Mucosa of descending colon (tissue), 3 donors: ENCODE measurements at regions not wholly inside any gene's neighbourhood (a gene's known extent, or its start where the extent isn't known, plus 50 kb on each side); places are given as distances from the start of the nearest gene placed in this dataset.

Experiments used
- ATAC-seq: fragments of 200-7000 bp; cut with Tn5 transposase; one replicate; pipeline ENCODE4 v1.9.1; 2020; ENCODE audit warnings: mild to moderate bottlenecking, moderate library complexity
- DNase-seq, 3 donors: peaks; one replicate each; pipeline ENCODE4 v3.0.0-alpha.2; 2020
- H3K36me3 ChIP-seq: fragments of 200-600 bp; one replicate; pipeline ENCODE4 v1.8.0; 2021; ENCODE audit warnings: low read depth, mild to moderate bottlenecking
- H3K4me1 ChIP-seq: fragments of 200-600 bp; one replicate; pipeline ENCODE4 v1.8.0; 2021; ENCODE audit warnings: low read depth, mild to moderate bottlenecking
- H3K4me3 ChIP-seq: fragments of 200-600 bp; one replicate; pipeline ENCODE4 v1.8.0; 2021; ENCODE audit warnings: mild to moderate bottlenecking
- H3K9me3 ChIP-seq: fragments of 200-600 bp; one replicate; pipeline ENCODE4 v1.8.0; 2021; ENCODE audit warnings: mild to moderate bottlenecking
- intact Hi-C, 2 donors: fragments of 100-400 bp; cut with DNase I in 1 of 2; cut with micrococcal nuclease in 1 of 2; formaldehyde crosslinking; loops; one replicate each; pipeline versions ENCODE4 v1.11.0 to v1.11.1; 2022; cut with DNase I, micrococcal nuclease
- TF ChIP-seq, protein P1 (sequence below): fragments of 200-600 bp; IDR thresholded peaks from one replicate; pipeline ENCODE4 v1.8.0; 2022; ENCODE audit warnings: antibody characterized with exemption, mild to moderate bottlenecking
- donor health status: DM: no; HTN: no; CAD: no; lungs with moderate emphysema.
- donor health status: DM: no; HTN: no; CAD: no.
- donor health status: DM: no; HTN: yes; CAD: no.

DNA sequence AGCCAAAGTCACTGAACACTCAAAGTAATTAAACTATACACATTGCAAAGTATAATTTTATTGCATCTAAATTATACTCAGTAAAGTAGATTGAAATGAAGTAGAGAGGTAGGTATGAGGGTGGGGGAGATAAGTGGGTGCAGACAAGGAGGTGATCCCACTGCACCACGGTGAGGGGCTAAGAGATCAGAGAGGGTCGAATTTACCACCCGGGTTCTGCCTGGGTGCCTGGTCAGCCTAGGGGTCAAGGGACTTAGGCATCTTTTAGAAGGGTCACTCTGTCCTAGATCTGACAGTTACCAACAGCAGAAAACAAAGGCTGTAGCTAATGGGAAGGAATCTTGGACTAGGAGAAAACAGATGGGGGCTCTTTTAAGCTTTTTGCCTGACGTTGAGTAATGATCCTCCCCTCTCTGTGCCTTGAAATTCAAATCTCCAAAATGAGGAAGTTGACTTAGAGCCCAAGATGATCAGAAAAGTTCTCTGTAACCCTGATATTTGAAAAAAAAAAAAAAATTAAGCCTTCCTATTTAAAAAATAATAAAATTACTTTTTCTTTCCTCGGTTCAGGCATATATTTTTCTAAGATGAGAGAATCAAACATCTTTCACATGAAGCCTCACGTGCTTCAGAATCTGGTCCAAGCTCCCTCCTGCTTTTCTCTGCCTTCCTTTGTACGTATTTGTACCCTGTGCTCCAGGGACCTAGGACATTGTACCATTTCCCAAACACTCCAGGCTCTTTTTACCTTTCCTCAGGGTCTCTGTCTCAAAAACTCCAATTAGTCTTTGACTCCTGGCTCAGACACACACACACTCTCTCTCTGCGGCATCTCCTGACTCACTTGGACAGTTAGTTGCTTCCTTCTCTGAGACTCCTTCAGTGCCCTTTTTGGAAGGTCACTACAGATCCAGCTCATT, 353.9 kb downstream of the CYRIA start:
- no peaks in the 10 kb centered on the region for H3K36me3 ChIP-seq
- TF ChIP-seq, protein P1, sequence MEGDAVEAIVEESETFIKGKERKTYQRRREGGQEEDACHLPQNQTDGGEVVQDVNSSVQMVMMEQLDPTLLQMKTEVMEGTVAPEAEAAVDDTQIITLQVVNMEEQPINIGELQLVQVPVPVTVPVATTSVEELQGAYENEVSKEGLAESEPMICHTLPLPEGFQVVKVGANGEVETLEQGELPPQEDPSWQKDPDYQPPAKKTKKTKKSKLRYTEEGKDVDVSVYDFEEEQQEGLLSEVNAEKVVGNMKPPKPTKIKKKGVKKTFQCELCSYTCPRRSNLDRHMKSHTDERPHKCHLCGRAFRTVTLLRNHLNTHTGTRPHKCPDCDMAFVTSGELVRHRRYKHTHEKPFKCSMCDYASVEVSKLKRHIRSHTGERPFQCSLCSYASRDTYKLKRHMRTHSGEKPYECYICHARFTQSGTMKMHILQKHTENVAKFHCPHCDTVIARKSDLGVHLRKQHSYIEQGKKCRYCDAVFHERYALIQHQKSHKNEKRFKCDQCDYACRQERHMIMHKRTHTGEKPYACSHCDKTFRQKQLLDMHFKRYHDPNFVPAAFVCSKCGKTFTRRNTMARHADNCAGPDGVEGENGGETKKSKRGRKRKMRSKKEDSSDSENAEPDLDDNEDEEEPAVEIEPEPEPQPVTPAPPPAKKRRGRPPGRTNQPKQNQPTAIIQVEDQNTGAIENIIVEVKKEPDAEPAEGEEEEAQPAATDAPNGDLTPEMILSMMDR = no peak
- intact Hi-C loops = no loop called here
- no peaks in the 10 kb centered on the region for H3K9me3 ChIP-seq
- ATAC-seq (no peak), DNase-seq (no peak)
- no peaks in the 10 kb centered on the region for H3K4me1 ChIP-seq
- H3K4me3 ChIP-seq = no peak overlapping the region

DNA sequence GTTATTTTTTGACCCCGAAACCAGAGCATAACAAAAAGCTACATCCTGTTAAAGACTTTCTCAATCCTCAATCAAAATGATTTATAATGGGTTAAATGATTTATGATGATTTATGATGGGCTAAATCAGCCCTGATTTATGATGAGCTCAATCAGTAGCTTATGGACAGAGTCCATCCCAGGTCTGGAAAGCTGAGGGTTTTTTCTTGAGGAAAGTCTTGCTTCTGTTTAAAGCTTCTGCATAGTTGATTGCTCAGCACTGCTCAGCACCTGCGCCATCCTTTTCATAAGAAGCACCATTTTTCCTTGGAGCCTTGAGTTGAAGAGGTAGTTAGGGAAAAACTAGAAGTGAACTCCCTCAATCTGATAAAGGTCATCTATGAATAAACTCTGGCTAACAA, 356.8 kb downstream of the CYRIA start:
- Histone ChIP-seq H3K36me3 (no peaks in the 10 kb centered on the region), H3K4me3 (no peak overlapping the region), H3K9me3 (no peaks in the 10 kb centered on the region), H3K4me1 (no peaks in the 10 kb centered on the region)
- intact Hi-C loops = no loop called here
- TF ChIP-seq, protein P1 = no peak
- DNase-seq (no peak), ATAC-seq (no peak)

DNA sequence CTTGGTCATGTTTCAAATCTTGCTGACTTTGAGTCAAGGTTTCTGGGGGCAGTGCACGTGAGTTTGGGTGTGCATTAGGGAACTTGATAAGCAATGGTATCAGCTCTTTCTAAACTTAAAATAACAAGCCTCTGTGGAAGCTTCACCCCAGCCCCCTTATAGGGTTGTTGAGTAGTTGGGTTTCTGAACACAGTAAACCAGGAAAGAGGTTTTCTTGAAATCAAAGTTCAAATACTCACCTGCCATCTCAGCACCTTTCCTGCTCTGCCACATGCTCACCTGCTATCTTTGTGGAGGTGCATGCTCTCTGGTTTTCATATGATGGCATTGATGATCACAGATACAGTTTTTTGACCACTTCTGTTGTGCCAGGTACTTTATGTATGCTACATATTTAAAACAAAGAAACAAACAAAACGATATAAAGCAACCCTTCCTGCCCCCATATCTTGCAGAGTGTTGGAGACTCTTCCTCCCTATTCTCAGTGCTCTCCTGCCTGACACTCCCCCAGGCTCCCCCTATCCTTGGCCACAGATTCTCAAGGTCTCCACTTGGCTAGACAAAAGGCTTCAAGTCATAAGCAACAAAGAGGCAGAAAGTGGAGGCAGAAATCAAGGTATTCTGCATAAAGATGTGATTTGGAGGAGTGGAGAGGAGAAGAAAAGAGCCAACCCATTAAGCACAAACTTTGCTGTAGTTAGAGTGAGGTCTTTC, 360.6 kb downstream of the CYRIA start:
- DNase-seq (no peak), ATAC-seq (no peak)
- TF ChIP-seq, protein P1 = no peak
- intact Hi-C loops = no loop called here
- H3K4me3 ChIP-seq = no peak overlapping the region
- H3K4me1 ChIP-seq = no peaks in the 10 kb centered on the region
- H3K36me3 ChIP-seq = no peaks in the 10 kb centered on the region
- H3K9me3 ChIP-seq = no peaks in the 10 kb centered on the region

GRCh38 chr2:16303761-16304160, 361.9 kb downstream of the CYRIA start:
- TF ChIP-seq, protein P1 = no peak
- Histone ChIP-seq H3K4me1 (no peaks in the 10 kb centered on the region), H3K9me3 (no peaks in the 10 kb centered on the region), H3K36me3 (no peaks in the 10 kb centered on the region), H3K4me3 (no peak overlapping the region)
- no peak for ATAC-seq
- intact Hi-C loops = no loop called here
- DNase-seq = no peak

- H3K9me3 ChIP-seq = no peaks in the 10 kb centered on the region
- H3K36me3 ChIP-seq = no peaks in the 10 kb centered on the region
- TF ChIP-seq, protein P1 = no peak
- intact Hi-C loops = no loop called here
- DNase-seq (no peak), ATAC-seq (no peak)
- H3K4me1 ChIP-seq = no peaks in the 10 kb centered on the region
- H3K4me3 ChIP-seq = no peak overlapping the region
Observed at GRCh38 chr2:16303273-16303577, 362.4 kb downstream of the CYRIA start.
